Left renal pelvis (tissue), 4 donors: ENCODE measurements at regions not wholly inside any gene's neighbourhood (a gene's known extent, or its start where the extent isn't known, plus 50 kb on each side); places are given as distances from the start of the nearest gene placed in this dataset.
"Not testable (repeated sequence)": the region's sequence is repeated elsewhere in the genome, so short reads cannot be mapped to it uniquely, and the experiment has no call there.

Source experiments
- DNase-seq, 4 donors: peaks; one replicate each; pipeline ENCODE4 v3.0.0-alpha.2; 2013; ENCODE audit warnings: low read depth in 4 of 4, low spot score in 3 of 4

GRCh38 chr13:79655509-79655908 is 174.6 kb downstream of the NDFIP2 start:
- DNase-seq: no peak

DNA sequence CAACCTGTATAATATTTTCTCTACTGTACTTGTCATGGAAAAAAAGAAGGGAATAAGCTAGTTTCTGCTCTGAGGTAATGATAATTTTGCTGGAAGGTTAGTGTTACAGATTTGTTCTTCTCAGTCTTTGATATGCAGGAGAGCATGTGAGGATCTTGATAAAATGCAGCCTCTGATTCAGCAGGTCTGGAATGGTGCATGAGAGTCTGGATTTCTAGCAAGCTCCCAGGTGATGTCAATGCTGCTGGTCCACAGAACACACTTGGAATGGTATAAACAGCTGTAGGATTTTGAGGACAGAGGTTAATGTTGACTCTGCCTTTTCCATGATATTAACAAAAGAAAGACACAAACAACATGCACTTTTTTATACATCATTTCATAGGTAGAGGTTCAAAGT is 173.6 kb downstream of the NDFIP2 start:
- no peak for DNase-seq

DNA sequence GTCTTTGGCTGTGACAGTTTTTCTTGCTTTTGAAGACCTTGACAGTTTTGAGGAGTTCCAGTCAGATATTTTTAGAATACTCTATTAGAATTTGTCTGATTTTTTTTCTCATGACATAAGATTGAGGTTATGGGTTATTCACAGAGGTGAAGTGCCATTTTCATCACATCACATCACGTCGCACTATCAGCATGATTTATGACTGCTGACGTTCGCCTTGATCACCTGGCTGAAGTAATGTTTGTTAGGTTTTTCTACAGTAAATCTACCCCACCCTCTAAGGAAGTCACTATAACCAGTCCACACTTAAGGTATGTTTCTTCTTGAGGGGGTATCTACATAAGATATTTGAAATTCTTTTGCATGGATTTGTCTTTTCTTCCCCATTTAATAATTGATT is 169.7 kb downstream of the NDFIP2 start:
- no peak for DNase-seq

- no peak for DNase-seq
Measured at GRCh38 chr13:79648191-79648590, 167.2 kb downstream of the NDFIP2 start.

DNA sequence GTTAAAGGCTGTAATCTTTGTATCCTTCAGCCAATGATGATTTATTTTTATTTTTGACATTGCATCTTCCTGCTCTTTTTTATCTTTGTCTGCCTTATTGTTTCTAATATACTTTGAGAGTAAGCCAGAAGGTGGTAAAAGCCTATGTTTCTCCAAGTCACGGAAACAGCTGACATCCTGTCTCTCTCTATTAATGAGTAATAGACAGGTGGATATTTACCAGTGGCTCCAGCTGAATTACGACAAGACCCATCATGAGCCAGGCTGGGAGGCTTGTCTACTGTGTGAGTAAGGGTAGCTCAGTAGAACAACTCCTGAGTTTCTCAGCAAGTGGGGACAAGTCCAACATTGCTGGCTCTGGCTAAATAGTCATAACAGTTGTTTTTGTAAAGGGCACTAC is 166.6 kb downstream of the NDFIP2 start:
- no peak for DNase-seq

DNA sequence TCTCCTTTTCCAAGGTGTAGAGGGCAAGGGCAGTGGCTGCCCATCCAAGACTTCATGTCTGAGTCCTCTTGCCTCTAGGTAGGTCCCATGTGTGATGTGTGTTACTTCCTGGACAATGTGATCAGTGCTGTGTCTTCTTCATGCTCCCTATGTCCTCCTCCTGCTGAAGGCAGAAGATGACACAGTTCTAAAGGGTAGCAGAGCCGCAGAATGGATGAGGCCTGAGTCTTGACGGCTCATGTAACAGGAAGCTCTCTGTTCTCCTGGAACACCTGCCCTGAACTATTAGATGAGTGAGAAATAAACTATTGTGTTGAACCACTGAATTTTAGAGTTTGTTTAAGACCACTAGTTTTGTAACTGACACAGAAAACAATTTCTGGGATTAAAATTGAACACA is 165.9 kb downstream of the NDFIP2 start:
- no peak for DNase-seq

GRCh38 chr13:79645569-79645968 is 164.6 kb downstream of the NDFIP2 start:
- no peak for DNase-seq

DNA sequence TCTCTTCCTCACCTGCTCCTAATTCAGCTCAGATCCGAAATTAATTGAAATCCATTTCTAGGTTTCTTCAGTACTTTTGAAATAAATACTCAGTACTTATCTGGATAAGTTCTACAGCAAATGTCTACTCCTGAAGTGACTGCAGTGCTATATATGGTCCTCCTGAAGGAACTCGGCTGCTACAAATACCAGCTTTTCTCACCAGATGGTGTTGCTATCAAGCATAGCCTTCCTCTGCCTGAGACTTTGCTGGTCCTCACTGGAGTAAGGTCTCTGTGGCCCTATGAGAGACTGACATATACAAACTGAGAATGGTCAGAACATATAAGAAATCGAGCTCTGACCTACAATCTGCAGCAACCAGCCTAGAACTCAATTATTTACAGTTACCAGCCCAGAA is 161.6 kb downstream of the NDFIP2 start:
- no peak for DNase-seq

DNA sequence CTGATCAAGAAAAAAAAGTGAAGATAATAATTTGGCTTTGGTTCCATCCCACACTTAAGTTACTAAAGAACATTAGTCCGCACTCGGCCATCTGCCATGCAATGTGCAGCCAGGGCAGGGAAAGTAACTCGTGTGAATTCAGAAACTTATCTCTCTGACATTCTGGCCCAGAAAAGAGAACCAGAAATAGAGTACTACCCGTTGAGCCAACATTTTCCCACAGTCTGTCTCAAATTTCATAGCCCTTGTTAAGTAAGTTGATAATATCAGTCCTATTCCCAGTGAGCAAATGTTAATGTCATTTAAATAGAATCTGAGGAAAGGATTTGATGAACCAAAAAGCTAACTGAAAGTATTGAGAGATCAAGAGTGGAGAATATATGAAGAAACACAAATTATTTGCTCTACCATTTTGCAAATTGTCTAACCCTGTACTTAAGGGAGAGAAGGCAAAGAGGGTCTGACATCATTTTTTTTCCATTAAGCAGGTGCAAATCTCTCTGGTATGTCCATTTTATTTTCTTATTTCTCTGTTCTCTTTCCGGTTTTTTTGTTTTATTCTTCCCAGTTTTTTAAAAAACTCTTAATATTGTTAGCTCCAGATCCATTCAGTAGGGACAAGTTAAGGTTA is 156.3 kb downstream of the NDFIP2 start:
- DNase-seq: no peak

GRCh38 chr13:79631051-79631659 is 150.2 kb downstream of the NDFIP2 start:
- DNase-seq: no peak

GRCh38 chr13:79628463-79628862 is 147.5 kb downstream of the NDFIP2 start:
- no peak for DNase-seq

DNA sequence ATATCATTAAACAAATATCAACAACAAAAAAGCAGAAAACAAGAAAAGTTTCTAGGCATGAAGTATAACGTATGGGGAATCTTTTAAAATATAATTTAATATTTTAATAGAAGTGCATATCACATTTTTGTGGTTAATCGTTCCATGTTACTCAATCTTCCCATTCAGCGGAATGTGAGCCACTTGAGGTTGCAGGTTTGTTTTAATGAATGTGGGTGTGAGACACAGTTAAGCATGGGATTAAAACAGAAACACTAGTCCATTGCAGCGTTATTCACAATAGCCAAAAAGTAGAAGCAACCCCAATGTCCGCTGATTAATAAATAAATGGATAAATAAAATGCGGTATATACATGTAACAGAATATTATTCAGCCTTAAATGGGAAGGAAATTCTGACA is 146.0 kb downstream of the NDFIP2 start:
- no peak for DNase-seq

GRCh38 chr13:79625517-79625916 is 144.6 kb downstream of the NDFIP2 start:
- no peak for DNase-seq

DNA sequence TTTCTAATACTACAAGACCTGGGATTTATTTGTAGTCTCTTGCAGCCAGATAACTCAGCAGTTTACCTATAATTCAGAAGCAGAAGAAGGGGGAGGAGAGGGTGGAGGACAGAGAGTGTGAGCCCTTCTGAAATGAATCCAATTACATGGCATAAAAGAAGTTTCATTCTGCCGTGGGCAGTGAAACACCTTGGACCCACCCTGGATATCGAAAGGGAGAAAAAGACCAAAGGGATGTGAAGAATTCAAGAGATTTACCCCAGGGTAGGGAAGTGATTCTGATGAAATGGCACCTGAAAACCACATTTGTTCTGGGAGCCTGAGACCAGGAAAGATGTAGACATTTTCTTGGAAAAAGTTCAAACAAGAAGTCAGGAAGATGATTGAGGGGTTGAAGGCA is 140.9 kb downstream of the NDFIP2 start:
- no peak for DNase-seq

DNA sequence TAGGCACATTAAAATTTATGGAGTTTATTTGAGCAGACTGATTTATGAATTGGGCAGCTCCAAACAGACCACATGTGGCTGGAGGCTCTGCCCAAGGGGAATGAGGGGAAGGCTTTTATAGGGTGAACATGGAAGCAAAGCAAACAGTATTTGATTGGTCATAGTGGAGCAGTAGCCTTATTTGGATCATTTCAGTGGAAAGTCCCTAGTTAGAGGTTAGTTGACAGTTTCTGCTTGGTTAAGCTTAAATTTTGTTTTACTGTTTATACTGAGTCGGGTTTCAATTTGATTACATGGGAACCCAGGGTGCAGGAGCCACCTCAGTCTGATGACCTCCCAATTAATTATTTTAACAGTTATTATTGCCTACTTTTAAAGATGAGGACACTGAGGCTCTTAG is 140.5 kb downstream of the NDFIP2 start:
- DNase-seq: no peak

DNA sequence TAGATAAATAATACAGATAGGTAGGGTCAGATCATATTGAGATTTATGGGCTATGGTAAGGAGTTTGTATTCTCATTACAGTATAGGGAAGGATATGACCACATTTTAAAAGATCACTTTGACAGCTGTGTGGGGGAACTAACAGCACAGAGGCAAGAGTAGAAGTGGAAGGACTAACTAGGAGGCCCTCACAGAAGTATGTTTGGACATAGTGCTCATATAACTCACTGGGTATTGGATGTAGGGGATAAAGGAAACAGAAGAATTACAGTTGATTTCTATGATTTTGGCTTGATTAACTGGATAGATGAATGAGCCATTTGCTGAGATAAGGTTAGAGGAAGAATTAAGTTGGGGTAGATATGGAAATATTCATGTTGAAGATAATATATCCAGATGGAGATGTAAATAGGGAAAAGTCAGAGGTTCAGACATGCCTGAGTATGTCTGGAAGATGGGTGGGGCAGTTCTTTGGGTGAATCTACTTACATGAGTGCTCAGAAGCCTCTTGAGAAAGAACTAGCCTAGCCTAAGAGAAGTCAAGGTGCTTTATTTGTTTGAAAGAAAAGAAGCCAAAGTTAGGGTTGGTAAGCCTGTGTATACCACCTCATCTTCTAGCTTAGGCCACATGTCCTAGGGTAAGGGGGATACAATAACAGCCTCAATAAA is 133.4 kb downstream of the NDFIP2 start:
- no peak for DNase-seq

DNA sequence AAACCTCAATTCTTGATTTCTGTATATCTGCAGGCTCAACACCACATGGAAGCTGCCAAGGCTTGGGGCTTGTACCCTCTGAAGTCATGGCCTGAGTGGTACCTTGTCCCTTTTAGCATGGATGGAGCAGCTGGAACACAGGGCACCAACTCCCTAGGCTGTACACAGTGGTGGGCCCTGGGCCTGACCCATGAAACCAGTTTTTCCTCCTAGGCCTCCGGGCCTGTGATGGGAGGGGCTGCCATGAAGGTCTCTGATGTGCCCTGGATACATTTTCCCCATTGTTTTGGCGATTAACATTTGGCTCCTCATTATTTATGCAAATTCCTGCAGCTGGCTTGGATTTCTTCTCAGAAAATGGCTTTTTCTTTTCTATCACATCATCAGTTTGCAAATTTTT is 131.6 kb downstream of the NDFIP2 start:
- DNase-seq: no peak

GRCh38 chr13:79607895-79608294 is 126.9 kb downstream of the NDFIP2 start:
- not testable (repeated sequence) for DNase-seq
